OCI-LY7 (cell line): ENCODE measurements at regions not wholly inside any gene's neighbourhood (a gene's known extent, or its start where the extent isn't known, plus 50 kb on each side); places are given as distances from the start of the nearest gene placed in this dataset.

Experiments used
- CTCF ChIP-seq: fragments of 200-600 bp; sonication (generic); conservative IDR thresholded peaks from 2 replicates; pipeline ENCODE4 v1.5.1; 2014; ENCODE audit warnings: mild to moderate bottlenecking, antibody characterized with exemption, low read length, moderate library complexity, mixed read lengths
- EZH2phosphoT487 ChIP-seq: fragments of 200-600 bp; sonication (generic); IDR thresholded peaks from 2 replicates; pipeline ENCODE4 v1.6.1; 2018; ENCODE audit warnings: low read depth, borderline replicate concordance, mild to moderate bottlenecking, mixed run types, antibody characterized with exemption, low read length, moderate library complexity, mixed read lengths

GRCh38 chr14:42229976-42230375, 623.3 kb downstream of the LRFN5 start:
- TF ChIP-seq CTCF (no peak), EZH2phosphoT487 (no peak)
